Stimulated activated CD8-positive, alpha-beta memory T cell treated with anti-CD3 and anti-CD28 coated beads, Interleukin-4, amount 100 ng/mL, for 1 hour (primary cell): ENCODE measurements at regions not wholly inside any gene's neighbourhood (a gene's known extent, or its start where the extent isn't known, plus 50 kb on each side); places are given as distances from the start of the nearest gene placed in this dataset.

Experiments used
- DNase-seq, 2 donors: peaks; one replicate each; pipeline ENCODE4 v3.0.0-alpha.2; 2020; ENCODE audit warnings: low read depth in 2 of 2, low spot score in 1 of 2

GRCh38 chr1:38475624-38476005 lies 384.0 kb downstream of the RRAGC start:
- DNase-seq = no peak

DNA sequence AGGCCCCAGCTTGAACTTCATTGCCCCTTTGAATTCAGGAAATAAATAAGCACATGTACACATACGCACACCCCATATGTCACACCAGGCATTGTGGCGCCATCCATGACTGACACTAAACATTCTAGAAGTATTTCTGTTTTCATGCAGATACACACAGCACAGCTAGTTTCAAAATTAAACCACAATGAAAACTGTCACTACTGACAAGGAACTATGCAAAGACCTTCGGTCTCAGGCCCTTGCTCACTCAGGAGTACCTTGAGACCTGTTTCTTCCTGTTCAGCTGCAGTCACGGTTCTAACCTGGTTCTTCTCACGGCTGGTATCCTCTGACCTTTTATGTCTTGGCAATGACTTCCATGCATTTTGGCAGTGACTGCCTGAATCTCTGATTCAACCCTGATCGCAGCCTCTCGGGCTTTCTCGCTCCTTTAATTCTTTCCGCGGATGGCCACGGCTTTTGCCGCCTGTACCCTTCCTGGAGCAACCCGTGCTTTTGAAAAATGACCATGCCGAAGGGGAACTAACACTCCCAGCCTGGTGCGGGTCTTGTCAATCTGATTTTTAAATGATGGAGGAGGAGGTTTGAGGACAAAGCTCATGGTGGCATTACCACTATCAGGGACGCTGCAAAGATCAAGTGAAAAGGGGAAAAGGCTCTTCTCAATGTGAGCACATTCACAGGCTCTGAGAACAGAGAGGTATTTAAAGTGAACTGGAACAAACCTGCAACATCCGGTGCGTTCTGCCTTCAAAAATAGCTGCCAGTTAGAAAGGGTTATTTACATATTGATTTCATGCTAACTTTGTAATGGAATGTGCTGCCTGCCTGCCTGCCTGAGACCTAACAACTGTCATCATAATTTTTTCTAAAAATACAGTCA lies 384.6 kb downstream of the RRAGC start:
- DNase-seq = no peak

DNA sequence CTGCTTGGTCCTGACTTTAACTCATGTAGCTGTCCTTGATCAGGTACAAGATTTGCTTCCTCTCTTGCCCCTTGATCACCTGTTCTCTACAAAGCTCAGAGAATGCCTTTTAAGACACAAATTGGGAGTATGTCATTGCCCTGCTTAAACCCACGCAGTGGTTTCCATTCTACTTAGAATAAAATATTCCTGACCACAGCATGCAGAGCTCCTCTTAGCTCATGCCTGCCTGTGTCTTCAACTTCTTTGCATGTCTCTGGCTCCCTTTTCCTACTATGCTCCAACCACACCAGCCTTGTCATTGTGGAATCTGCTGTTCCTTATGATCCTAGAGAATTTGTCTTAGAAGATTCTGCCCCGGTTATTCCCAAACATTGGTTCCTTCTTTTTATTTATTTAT lies 393.1 kb downstream of the RRAGC start:
- DNase-seq = no peak

DNA sequence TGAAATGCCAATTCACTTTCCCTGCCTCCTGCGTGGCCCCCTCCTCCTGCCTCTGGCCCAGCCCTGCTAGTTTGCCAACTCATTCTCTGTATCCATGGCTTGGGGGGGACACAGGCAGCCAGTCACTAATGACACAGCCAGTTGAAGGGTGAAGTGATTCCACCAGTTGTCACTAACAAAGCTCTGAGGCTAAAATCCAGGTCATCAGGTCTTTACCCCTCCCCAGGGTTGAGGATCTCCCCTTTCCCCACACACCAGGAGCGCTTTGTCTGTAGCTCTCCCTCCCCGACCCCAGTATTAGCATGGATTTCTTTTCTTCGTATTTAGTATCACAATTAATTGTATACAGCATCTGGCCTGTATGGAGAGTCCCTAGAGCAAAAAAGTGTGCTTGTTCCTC lies 394.1 kb downstream of the RRAGC start:
- no peak for DNase-seq

DNA sequence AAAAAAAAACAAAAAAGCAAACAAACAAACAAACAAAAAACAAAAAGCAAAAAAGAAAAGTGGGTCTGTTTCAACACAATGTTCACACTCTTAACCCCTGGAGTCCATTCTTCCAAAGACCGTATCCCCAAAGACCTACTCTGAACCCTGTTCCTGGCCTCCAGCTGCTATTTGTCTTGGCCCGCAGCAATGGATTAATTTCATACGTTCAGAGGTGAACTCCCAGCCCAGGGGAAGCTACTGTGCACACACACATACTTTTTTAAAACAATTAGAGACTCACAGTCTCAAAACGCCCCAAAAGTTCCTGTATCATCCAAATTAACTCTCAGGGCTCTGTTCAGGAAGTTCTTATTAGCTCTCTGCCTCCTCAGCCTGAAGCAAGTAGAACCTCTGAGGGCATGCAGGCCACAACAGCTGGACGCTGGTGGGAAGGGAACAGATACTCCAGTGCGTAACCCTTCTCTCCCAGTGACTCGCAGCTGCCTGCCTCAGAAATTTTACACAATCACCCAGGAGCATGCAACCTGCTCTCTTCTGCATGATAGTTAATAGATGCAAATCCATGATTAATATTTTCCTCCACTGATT lies 395.4 kb downstream of the RRAGC start:
- DNase-seq = no peak

- DNase-seq = no peak
Observed at GRCh38 chr1:38463074-38463473, 396.5 kb downstream of the RRAGC start.

- no peak for DNase-seq
Observed at GRCh38 chr1:38456531-38456876, 403.1 kb downstream of the RRAGC start.

- no peak for DNase-seq
Observed at GRCh38 chr1:38455829-38456530, 403.6 kb downstream of the RRAGC start.

- DNase-seq = no peak
Observed at GRCh38 chr1:38454749-38455441, 404.7 kb downstream of the RRAGC start.

GRCh38 chr1:38454236-38454635 lies 405.3 kb downstream of the RRAGC start:
- no peak for DNase-seq

DNA sequence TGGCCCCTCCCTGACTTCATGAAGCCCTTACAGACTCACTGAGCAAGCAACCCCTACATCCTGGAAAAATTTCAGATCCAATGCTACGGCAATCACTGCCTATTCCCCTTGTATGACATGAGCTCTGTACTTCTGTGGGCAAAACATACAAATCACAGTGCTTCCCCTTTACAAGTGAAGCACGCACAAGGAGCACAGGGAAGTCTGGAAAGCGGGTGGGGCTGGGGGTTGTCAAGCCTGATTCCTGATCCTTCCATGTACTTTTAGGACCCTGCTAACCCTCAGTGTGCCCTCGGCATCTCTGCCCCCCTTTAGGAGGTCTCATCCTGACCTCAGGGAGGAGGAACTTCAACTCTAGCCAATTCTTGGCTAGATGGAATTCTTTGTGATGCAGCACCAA lies 405.7 kb upstream of the POU3F1 start:
- DNase-seq = no peak

GRCh38 chr1:38451541-38451993 lies 405.0 kb upstream of the POU3F1 start:
- DNase-seq = no peak

GRCh38 chr1:38448893-38449292 lies 402.3 kb upstream of the POU3F1 start:
- no peak for DNase-seq

- no peak for DNase-seq
Observed at GRCh38 chr1:38446936-38447335, 400.3 kb upstream of the POU3F1 start.

GRCh38 chr1:38444770-38445442 lies 398.3 kb upstream of the POU3F1 start:
- no peak for DNase-seq

GRCh38 chr1:38444311-38444710 lies 397.7 kb upstream of the POU3F1 start:
- DNase-seq = no peak

- no peak for DNase-seq
Observed at GRCh38 chr1:38440402-38440801, 393.8 kb upstream of the POU3F1 start.

GRCh38 chr1:38436749-38437148 lies 390.2 kb upstream of the POU3F1 start:
- DNase-seq = no peak

DNA sequence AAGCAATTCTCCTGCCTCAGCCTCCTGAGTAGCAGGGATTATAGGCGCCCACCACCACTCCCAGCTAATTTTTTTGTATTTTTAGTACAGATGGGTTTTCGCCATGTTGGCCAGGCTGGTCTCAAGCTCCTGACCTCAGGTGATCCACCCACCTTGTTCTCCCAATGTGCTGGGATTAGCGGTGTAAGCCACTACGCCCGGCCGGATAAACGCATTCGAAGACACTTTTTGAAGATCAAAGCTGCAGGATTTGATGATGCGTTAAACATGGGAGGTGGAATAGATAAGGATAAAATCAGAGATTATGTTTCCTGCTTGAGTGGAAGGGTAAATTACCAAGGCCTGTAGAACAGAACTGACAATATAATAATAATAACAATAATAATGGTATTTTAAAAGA lies 389.4 kb upstream of the POU3F1 start:
- DNase-seq = no peak

GRCh38 chr1:38433084-38433722 lies 386.6 kb upstream of the POU3F1 start:
- no peak for DNase-seq
